Fibroblast of lung (primary cell): ENCODE measurements at regions not wholly inside any gene's neighbourhood (a gene's known extent, or its start where the extent isn't known, plus 50 kb on each side); places are given as distances from the start of the nearest gene placed in this dataset.

Experiments
- CTCF ChIP-seq, 2 donors: IDR thresholded peaks in 1 of 2; conservative IDR thresholded peaks in 1 of 2; 1 replicate in 1 of 2; 2 replicates in 1 of 2; pipeline ENCODE4 v1.5.1; 2011 to 2012; ENCODE audit warnings: low read length in 2 of 2, control low read depth in 1 of 2, inconsistent platforms in 1 of 2, low read depth in 1 of 2, mild to moderate bottlenecking in 1 of 2
- EZH2 ChIP-seq: IDR thresholded peaks from 2 replicates; pipeline ENCODE4 v1.5.1; 2012; ENCODE audit warnings: low read length, control low read depth, mild to moderate bottlenecking; ENCODE audit errors: missing control alignments

- TF ChIP-seq CTCF (conservative IDR thresholded peaks at IDR 0.05 in 1 of 2, IDR thresholded peaks at IDR 0.05 in 1 of 2; ENCODE audit: low read depth in 1 of 2, low read length in 2 of 2): no peak
- TF ChIP-seq EZH2: no peak
Measured at GRCh38 chr5:107168848-107169752, 501.6 kb downstream of the EFNA5 start.
